Gastroesophageal sphincter (tissue), 4 donors: ENCODE measurements at regions not wholly inside any gene's neighbourhood (a gene's known extent, or its start where the extent isn't known, plus 50 kb on each side); places are given as distances from the start of the nearest gene placed in this dataset.

ENCODE experiments used
- ATAC-seq: fragments of 150-250 bp; one replicate; pipeline ENCODE4 v1.9.1; 2016; ENCODE audit warnings: mild to moderate bottlenecking, moderate library complexity
- H3K27ac ChIP-seq, 4 donors: fragments of 200-600 bp; sonication (generic) in 3 of 4; 1 replicate in 3 of 4; 2 replicates in 1 of 4; pipeline ENCODE4 v1.5.1; 2016 to 2019
- H3K27me3 ChIP-seq: fragments of 200-600 bp; sonication (generic); one replicate; pipeline ENCODE4 v1.5.1; 2019
- H3K36me3 ChIP-seq, 2 donors: fragments of 200-600 bp; sonication (generic); one replicate each; pipeline ENCODE4 v1.5.1; 2019; ENCODE audit warnings: control low read depth in 1 of 2
- H3K4me1 ChIP-seq, 3 donors: fragments of 200-600 bp; sonication (generic); 1 replicate in 2 of 3; 2 replicates in 1 of 3; pipeline ENCODE4 v1.5.1; 2016 to 2019; ENCODE audit warnings: control low read depth in 2 of 3
- H3K4me3 ChIP-seq, 2 donors: fragments of 200-600 bp; sonication (generic); one replicate each; pipeline ENCODE4 v1.5.1; 2019; ENCODE audit warnings: mild to moderate bottlenecking in 1 of 2, moderate library complexity in 1 of 2
- H3K9me3 ChIP-seq, 3 donors: fragments of 200-600 bp; sonication (generic); one replicate each; pipeline ENCODE4 v1.5.1; 2017 to 2019; ENCODE audit warnings: control low read depth in 2 of 3
- CTCF ChIP-seq, 4 experiments: fragments of 200-600 bp in 2 of 4; fragments of 450-650 bp in 2 of 4; sonication (generic) in 1 of 4; IDR thresholded peaks; one replicate each; pipeline ENCODE4 v1.5.1; 2017 to 2019; ENCODE audit warnings: antibody characterized with exemption in 4 of 4, mild to moderate bottlenecking in 2 of 4, moderate library complexity in 2 of 4
- EP300 ChIP-seq: sonication (generic); formaldehyde crosslinking; IDR thresholded peaks from one replicate; pipeline ENCODE4 v1.6.1; 2017; ENCODE audit warnings: antibody characterized with exemption, mild to moderate bottlenecking
- POLR2A ChIP-seq, 2 donors: fragments of 450-650 bp; IDR thresholded peaks; one replicate each; pipeline ENCODE4 v1.6.1; 2017; ENCODE audit warnings: antibody characterized with exemption in 2 of 2, mild to moderate bottlenecking in 2 of 2, moderate library complexity in 1 of 2
- POLR2AphosphoS5 ChIP-seq: sonication (generic); formaldehyde crosslinking; IDR thresholded peaks from one replicate; pipeline ENCODE4 v1.6.1; 2017; ENCODE audit warnings: antibody characterized with exemption
- WGBS, 2 donors: methylation state at CpG; one replicate each; pipeline ENCODE4 v1.1.5; 2018; ENCODE audit warnings: low coverage in 1 of 2; 5-methylcytosine and 5-hydroxymethylcytosine counted together

GRCh38 chr4:82217986-82218715, 155.6 kb downstream of the HNRNPD start:
- WGBS, 2 donors, result 83 to 92% methylated on average over 2 to 3 of the region's 3 CpGs
- Histone ChIP-seq H3K4me1 (peaks cover 0 to 6% (median 0%) of the 10 kb centered on the region in 3 donors), H3K27ac (no peak overlapping the region), H3K27me3 (no peaks in the 10 kb centered on the region), H3K9me3 (no peaks in the 10 kb centered on the region), H3K4me3 (no peak overlapping the region), H3K36me3 (no peaks in the 10 kb centered on the region)
- no peak for ATAC-seq
- no peak for TF ChIP-seq POLR2AphosphoS5
- no peak for TF ChIP-seq CTCF (IDR thresholded peaks at IDR 0.05)
- no peak for TF ChIP-seq EP300
- no peak for TF ChIP-seq POLR2A (IDR thresholded peaks at IDR 0.05)

- H3K36me3 ChIP-seq, result no peaks in the 10 kb centered on the region
- H3K27ac ChIP-seq, result no peak overlapping the region
- 59 to 86% methylated on average over 2 of the region's 2 CpGs for WGBS, 2 donors
- no peak for TF ChIP-seq POLR2A (IDR thresholded peaks at IDR 0.05)
- TF ChIP-seq CTCF (IDR thresholded peaks at IDR 0.05), result no peak
- TF ChIP-seq EP300, result no peak
- no peak for TF ChIP-seq POLR2AphosphoS5
- H3K4me3 ChIP-seq, result no peak overlapping the region
- ATAC-seq, result no peak
- no peaks in the 10 kb centered on the region for H3K27me3 ChIP-seq
- H3K9me3 ChIP-seq, result no peaks in the 10 kb centered on the region
- peaks cover 0 to 6% (median 0%) of the 10 kb centered on the region in 3 donors for H3K4me1 ChIP-seq
Measured at GRCh38 chr4:82216219-82216618, 157.6 kb downstream of the HNRNPD start.

- Histone ChIP-seq H3K27me3 (no peaks in the 10 kb centered on the region), H3K4me3 (no peak overlapping the region), H3K36me3 (no peaks in the 10 kb centered on the region), H3K4me1 (peaks cover 0 to 6% (median 0%) of the 10 kb centered on the region in 3 donors), H3K9me3 (no peaks in the 10 kb centered on the region), H3K27ac (no peak overlapping the region)
- TF ChIP-seq POLR2AphosphoS5 (no peak), CTCF (IDR thresholded peaks at IDR 0.05) (no peak), POLR2A (IDR thresholded peaks at IDR 0.05) (no peak), EP300 (no peak)
- no peak for ATAC-seq
Measured at GRCh38 chr4:82215800-82216199, 158.0 kb downstream of the HNRNPD start.

- H3K4me3 ChIP-seq, result no peak overlapping the region
- H3K9me3 ChIP-seq, result no peaks in the 10 kb centered on the region
- H3K36me3 ChIP-seq, result no peaks in the 10 kb centered on the region
- peaks cover 0 to 6% (median 0%) of the 10 kb centered on the region in 3 donors for H3K4me1 ChIP-seq
- WGBS, 2 donors, result 100% methylated on average over 1 of the region's 1 CpG
- no peak for TF ChIP-seq POLR2A (IDR thresholded peaks at IDR 0.05)
- TF ChIP-seq CTCF (IDR thresholded peaks at IDR 0.05), result no peak
- TF ChIP-seq POLR2AphosphoS5, result no peak
- TF ChIP-seq EP300, result no peak
- no peak overlapping the region for H3K27ac ChIP-seq
- no peaks in the 10 kb centered on the region for H3K27me3 ChIP-seq
- no peak for ATAC-seq
Measured at GRCh38 chr4:82215039-82215438, 158.8 kb downstream of the HNRNPD start.
